ENCODE measurements at regions not wholly inside any gene's neighbourhood (a gene's known extent, or its start where the extent isn't known, plus 50 kb on each side); places are given as distances from the start of the nearest gene placed in this dataset.

DNA sequence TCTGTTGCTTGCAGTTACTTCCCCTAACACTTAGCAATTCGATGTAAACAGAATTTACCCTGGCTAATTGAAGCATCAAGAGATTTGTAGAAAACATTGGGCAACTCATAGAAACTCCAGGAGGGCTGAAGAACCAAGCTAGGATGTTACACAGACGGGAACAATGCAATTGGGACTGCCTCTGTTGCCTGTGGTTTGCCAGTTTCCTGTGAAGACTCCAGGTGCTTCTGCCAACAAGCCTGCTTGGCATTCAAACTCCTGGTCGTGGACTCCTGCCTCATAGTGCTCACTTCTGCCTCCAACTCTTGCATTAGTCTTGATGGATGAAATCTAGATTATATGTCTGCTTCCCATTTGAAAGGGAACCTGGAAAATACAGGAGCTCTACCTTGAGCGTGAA, 246.0 kb downstream of the BMP4 start:
- intact Hi-C loops (cut with DNase I; ENCODE audit: low total_unique reads), result no loop called here
- Histone ChIP-seq H3K27ac (no peak overlapping the region), H3K36me3 (ENCODE audit: low read depth, missing control alignments) (no peaks in the 10 kb centered on the region), H3K4me1 (no peaks in the 10 kb centered on the region), H3K9me3 (no peaks in the 10 kb centered on the region), H3K27me3 (no peaks in the 10 kb centered on the region), H3K4me3 (no peak overlapping the region)
- WGBS, 2 donors, result 86 to 88% methylated on average over 4 of the region's 4 CpGs
- no peak for DNase-seq
- no peak for TF ChIP-seq POLR2A (IDR thresholded peaks at IDR 0.05)
- TF ChIP-seq, protein P1, sequence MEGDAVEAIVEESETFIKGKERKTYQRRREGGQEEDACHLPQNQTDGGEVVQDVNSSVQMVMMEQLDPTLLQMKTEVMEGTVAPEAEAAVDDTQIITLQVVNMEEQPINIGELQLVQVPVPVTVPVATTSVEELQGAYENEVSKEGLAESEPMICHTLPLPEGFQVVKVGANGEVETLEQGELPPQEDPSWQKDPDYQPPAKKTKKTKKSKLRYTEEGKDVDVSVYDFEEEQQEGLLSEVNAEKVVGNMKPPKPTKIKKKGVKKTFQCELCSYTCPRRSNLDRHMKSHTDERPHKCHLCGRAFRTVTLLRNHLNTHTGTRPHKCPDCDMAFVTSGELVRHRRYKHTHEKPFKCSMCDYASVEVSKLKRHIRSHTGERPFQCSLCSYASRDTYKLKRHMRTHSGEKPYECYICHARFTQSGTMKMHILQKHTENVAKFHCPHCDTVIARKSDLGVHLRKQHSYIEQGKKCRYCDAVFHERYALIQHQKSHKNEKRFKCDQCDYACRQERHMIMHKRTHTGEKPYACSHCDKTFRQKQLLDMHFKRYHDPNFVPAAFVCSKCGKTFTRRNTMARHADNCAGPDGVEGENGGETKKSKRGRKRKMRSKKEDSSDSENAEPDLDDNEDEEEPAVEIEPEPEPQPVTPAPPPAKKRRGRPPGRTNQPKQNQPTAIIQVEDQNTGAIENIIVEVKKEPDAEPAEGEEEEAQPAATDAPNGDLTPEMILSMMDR (IDR thresholded peaks at IDR 0.05), result no peak

DNA sequence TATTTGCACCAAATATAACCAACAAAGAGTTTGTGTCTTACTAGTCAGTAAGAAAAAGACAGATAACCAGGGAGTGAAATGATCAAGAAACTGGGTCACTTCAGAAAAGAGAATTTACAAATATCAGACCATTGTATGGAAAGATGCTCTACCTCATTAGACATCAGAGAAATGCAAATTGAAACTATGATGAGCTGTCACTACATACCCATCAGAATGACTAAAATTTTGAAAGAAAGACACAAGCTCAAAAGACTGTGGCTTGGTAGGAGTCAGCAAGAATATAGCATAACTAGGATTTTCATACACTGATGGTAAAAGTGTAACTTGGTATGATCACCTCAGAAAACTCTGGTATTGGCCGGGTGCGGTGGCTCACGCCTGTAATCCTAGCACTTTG, 247.2 kb downstream of the BMP4 start:
- Histone ChIP-seq H3K27me3 (no peaks in the 10 kb centered on the region), H3K36me3 (ENCODE audit: low read depth, missing control alignments) (no peaks in the 10 kb centered on the region), H3K4me1 (no peaks in the 10 kb centered on the region), H3K9me3 (no peaks in the 10 kb centered on the region), H3K4me3 (no peak overlapping the region), H3K27ac (no peak overlapping the region)
- DNase-seq, result no peak
- TF ChIP-seq, protein P1 (IDR thresholded peaks at IDR 0.05), result no peak
- no peak for TF ChIP-seq POLR2A (IDR thresholded peaks at IDR 0.05)
- intact Hi-C loops (cut with DNase I; ENCODE audit: low total_unique reads), result no loop called here
- WGBS, 2 donors, result 96 to 97% methylated on average over 3 of the region's 3 CpGs

DNA sequence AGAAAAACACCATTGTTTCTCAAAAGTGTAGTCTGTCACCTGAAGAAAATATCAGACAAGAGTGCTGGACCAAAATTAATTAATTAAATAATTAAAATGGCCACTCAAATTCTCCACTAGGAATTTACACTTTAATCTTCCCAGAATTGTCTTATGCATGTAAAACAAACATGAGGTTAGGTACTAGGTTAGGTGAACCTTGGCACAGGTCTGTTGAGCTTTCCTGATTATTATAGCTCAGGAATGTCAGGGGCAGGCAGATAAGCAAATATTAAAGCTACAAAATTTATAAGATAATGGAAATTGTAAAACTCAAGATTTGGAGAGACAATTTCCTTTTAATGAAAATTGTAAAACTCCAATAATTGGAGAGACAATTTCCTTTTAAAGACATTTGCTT, 253.2 kb downstream of the BMP4 start:
- Histone ChIP-seq H3K9me3 (no peaks in the 10 kb centered on the region), H3K36me3 (ENCODE audit: low read depth, missing control alignments) (no peaks in the 10 kb centered on the region), H3K4me3 (no peak overlapping the region), H3K27ac (no peak overlapping the region), H3K4me1 (no peaks in the 10 kb centered on the region), H3K27me3 (no peaks in the 10 kb centered on the region)
- DNase-seq, result no peak
- no peak for TF ChIP-seq POLR2A (IDR thresholded peaks at IDR 0.05)
- TF ChIP-seq, protein P1 (IDR thresholded peaks at IDR 0.05), result no peak
- intact Hi-C loops (cut with DNase I; ENCODE audit: low total_unique reads), result no loop called here

DNA sequence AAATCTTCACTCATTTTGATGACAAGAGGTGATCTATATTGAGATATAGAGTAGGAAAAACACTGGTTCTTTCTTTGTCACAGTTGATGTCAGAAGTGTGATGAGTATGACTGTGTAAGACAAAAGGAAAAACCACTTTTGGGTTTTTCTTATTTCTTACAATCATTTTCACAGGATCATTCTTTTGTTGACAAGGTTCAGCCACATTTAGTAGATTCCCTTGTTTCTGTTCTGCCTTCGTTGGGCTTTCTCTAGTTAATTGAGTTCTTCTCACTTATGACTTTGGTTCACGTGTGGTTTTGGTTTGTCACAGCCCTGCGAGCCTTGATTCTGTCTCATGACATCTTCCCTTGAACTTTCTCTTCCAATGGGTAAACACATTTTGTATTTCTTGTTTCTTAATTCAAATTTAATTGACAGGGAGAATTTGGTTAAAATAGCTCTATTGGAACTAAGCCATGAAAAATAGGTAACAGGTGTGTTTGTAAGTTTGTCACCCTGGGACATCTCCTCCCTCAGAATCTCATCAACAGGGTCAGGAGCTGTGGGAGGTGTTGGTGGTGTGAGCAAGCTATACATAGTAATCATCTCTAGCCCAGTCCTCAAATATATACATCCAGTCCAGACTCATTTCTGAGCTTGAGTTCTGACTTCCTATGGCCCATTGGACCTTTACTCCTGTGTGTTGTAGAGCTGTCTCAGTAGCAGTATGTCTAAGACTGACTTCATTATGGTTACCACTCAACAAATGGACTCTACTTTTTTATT, 255.3 kb downstream of the BMP4 start:
- H3K4me1 ChIP-seq, result no peaks in the 10 kb centered on the region
- no peak for DNase-seq
- H3K9me3 ChIP-seq, result no peaks in the 10 kb centered on the region
- WGBS, 2 donors, result 74 to 76% methylated on average over 3 of the region's 3 CpGs
- H3K27me3 ChIP-seq, result no peaks in the 10 kb centered on the region
- no peak overlapping the region for H3K4me3 ChIP-seq
- intact Hi-C loops (cut with DNase I; ENCODE audit: low total_unique reads), result no loop called here
- TF ChIP-seq POLR2A (IDR thresholded peaks at IDR 0.05), result no peak
- TF ChIP-seq, protein P1 (IDR thresholded peaks at IDR 0.05), result no peak
- H3K27ac ChIP-seq, result no peak overlapping the region
- no peaks in the 10 kb centered on the region for H3K36me3 ChIP-seq (ENCODE audit: low read depth, missing control alignments)

Measured in testis (tissue), 2 donors.